Activated CD4-positive, alpha-beta T cell treated with anti-CD3 and anti-CD28 coated beads, Interleukin-2, amount 50 U/mL, for 24 hours (primary cell): ENCODE measurements at regions not wholly inside any gene's neighbourhood (a gene's known extent, or its start where the extent isn't known, plus 50 kb on each side); places are given as distances from the start of the nearest gene placed in this dataset.

Experiments
- DNase-seq, 2 donors: peaks; one replicate each; pipeline ENCODE4 v3.0.0-alpha.2; 2020; ENCODE audit warnings: low read depth in 1 of 2, low spot score in 1 of 2

DNA sequence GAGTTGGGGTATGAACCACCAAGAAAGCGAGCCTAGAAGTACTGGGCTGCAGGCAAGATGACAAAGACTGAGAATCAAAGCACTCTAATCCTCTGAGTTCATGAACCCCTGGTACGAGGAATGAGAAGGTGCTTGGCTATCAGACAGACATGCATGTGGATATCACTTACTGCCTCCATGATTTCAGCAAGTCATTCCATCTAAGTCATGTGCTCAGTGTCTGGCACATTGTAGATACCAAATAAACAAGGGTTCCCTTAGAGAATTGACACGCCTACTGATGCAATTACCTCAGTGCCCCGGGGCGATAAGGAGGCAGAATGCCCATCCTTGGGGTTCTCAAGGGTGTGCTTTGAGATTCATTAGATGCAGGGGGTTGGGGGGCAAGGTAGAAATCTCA lies 125.6 kb upstream of the PKDCC start:
- no peak for DNase-seq

DNA sequence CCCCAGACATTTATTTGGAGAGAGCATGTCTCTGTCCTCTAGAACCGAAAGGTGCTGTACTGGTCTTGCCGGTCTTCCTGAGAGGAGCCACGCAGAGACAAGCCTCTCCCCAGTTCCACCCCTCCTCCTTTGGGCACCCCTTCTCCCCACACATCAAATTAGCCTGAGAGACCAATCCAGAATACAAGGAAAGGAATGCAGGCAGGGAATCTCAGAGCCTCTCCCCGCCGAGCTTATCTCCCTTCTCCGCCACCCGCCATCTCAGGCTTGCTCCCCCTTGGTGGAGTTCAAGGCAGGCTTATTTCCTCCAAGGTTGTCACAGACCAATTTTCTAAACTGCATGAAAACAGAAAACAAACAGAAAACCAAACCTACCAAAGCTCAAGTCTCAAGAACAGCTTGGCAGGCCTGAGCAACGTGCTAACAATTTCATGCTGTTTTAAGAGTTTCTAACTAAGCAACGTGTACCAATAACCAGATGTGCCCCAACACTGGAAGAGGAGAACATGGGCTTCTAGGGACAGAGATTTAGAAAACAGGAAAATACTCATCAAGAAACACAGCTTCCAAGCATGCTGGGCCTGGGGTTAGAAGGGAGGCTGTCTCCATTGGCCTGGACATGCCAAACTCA lies 124.5 kb upstream of the PKDCC start:
- no peak for DNase-seq

DNA sequence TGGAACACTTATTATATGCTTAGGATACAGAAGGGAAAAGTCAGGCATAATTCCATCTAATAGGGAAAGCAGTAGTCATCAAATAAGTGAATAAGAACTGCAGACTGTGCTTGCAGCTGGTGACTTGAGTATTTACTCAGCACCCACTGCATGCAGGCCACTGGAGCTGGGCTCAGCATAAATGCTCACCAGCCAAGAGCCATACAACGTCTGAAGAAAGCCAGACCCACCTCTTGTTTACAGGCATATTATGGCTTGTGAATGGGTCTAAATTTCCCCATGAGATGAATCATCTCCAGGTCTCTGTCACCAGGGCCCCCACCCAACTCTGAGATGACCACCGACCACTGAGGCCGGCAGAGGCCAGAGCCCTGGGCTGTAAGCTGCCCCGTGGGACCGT lies 123.8 kb upstream of the PKDCC start:
- DNase-seq = no peak

DNA sequence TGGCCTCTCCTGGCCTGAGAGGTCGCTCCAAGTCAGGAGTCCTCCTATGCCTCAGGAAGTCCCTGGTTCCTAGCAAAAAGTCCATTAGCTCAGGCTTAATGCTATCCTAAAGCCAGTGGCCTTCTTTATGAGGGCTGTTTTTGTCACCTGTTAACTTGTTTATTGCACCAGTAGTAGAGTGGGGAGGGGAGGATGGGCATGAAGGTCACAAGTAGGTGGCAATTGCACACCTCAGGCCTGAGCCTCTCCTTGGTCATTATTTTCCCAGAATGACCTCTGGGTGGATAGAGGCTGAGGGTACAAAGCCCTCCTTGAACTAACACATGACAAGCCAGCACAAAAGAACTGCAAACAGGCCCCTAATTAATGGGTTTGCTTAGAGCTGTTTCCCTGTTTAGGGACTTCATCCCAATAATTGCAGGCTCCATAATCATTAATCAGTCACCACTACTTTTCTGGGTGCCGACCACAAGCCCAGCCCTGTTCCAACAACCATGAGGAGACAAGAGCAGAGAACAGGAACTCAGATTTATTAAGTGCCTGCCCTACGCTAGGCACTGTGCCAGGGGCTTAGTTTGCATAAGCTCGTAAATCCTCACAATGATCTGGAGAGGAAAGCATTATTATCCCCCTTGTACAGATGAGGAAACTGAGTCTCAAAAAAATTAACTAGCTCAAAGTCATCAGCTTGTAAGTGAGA lies 123.0 kb upstream of the PKDCC start:
- DNase-seq = no peak

DNA sequence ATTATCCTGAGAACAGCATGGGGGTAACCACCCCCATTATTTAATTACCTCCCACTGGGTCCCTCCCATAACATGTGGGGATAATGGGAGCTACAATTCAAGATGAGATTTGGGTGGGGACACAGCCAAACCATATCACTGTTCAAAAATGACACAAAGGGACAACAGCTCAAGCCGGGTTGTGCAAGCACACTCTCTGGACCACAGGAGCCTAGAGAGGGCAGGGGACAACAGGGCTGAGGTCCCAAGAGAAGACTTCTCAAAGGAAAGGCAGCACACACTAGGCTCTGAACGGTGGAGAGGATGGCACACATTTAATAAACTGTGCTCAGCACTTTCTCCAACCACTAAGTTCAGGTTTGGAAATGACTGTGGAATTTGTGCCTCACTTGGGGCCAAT lies 122.1 kb upstream of the PKDCC start:
- no peak for DNase-seq

DNA sequence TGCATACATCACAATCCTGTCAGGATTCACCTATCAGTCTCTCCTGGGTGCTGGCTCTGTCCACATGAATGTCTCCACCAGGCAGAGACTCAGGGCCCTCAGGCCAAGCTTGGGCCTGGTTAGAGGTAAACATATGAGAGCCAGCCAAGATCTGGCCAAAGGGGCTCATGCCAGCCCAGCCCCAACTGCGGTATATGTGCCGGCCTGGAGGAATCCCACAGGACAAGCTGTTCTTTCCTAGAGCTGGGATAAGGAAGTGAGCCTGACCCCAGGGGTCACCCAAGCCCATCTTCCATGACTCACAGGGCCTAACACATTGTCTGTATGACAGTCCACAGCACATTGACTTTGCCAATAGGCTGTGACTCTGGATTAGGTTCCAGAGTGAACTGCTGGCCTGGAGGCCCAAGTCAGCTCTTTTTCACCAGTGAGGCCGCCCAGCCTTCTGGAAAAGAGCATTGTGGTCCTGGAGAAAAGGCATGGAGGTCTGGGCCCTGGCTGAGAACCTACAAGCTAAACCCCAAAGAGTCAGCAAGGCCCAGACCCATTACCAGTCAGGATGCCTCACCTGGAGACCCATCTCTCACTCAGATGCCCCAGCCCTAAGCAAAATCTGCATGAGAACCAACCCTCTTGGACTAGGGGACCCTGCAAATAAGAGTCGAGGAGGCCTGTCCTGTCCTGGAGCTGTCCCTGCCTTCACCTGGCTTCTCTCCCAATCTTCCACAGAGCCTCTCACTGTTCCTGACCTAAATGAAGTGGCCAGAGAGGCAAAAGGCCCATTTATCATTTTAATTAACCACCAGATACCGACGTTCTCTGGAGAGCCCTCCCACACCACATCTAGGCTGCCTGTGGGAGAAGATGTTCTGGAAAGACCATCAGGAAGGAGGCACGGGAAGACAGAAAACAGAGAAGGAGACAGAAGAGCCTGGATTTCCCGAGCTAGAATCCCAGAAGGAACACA lies 120.9 kb upstream of the PKDCC start:
- no peak for DNase-seq

DNA sequence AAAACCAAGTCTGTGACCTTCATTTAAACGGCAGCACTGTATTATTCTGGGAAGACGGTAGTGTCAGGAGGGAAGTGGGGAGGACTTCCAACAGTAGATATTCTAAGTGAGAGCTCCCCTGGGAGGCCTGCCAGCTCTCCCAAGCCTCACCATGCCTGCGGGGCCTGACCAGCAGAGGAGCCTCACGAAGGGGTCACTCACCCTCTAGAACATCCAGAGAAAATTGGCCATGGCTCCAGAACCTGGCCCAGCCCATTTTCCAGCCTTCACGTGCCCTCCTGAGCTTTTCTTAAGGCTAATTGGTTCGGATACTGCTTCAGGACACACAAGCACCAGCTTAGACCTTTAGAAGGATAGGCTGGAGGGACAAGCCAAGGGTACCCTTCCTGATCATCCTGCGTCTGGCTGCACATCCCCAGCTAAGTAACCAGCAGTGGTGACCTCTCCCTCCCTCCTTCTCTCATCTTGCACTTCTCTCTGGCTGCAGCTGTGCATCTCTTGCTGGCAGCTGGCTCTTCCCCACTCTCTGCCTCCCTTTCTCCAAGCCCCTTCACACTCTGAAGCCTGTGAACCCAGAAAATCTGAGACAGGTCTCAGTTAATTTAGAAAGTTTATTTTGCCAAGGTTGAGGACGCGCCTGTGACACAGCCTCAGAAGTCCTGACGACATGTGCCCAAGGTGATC lies 120.1 kb upstream of the PKDCC start:
- DNase-seq = no peak

DNA sequence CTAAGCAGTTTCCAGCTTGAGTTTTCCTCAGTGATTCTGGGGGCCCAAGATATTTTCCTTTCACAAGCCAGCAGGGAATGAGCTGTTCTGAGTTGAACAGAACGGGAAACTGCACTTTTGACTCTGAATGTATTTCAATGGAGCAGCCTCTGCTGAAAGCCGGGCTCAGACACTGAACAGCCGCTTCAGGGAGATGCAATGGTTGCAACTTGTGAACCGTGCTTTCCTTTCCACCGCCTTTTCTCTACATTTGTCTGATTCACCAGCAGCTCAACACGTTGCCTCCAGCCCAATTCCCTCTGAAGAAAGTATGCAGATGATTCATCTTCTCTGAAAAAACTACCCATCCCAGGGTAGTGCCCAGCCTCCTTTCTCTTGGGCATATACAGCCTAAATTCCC lies 119.3 kb upstream of the PKDCC start:
- no peak for DNase-seq

DNA sequence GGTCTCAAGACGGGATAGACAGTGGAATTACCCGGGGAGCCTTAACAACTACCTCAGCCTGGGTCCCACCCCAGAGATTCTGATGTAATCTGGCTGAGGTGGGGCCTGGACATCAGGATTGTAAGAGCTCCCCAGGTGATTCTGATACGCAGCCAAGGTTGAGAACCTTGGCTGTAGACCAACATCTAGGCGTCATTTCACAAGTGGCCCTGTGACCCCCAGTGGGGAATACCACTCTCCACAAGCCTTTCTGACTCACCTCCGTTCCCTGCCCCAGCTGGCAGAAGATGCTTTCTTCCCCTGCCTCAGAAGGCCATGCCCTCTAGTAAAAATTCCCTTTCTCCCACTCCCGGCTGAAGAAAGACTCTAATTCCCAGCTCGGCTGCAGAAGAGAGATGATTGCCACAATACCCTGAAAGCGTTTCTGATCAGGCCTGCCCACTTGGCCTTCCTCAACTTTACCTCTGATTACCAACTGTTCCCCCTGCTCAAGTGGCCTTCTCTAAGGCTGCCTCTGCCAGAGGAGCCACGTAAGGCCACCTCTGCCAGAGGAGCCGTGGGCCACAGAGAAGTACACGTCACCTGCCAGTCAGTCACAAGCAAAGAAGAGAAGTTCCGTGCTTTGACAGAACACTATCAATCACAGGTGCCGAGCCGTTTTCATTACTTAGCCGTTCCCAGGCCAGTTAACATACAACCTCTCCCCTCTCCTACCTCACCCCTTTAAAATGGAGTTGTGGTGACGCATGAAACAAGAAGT lies 116.8 kb upstream of the PKDCC start:
- DNase-seq = no peak

DNA sequence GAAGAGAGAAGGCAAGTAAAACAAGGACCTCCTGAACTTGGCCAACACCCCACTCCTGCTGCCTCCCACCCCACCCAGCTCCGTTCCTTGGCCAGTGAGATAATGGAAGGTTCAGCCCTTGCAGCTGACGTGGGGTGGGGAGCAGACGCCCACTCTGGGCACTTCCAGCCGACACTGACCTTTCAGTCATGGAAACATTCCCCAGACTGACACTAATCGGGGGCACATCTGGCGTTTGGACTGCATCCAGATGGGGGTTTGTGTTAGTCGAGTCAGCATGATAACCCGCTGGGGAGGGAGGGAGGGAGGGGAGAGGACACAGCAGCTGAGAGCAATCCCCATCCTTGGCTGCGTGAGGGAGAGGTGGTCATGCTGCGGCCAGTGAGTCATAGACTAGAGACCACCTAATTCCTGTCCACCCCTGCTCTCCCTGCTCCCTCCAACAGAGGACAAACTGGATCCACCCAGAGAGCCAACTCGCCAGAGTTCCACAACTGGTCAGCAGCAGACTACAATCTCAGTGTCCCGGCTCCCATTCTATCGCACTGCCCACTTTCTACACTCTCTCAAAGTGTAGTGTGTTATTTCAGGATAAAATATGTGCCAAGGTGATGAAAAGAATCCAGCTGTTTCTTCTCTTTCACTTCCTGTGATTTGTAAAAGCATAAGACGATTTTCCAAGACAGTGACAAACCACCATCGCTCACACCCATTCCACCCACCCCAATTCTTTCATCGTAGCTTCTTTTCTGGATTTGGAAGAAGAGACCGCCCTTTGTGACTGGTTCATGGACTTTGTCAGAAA lies 115.4 kb upstream of the PKDCC start:
- DNase-seq = no peak

DNA sequence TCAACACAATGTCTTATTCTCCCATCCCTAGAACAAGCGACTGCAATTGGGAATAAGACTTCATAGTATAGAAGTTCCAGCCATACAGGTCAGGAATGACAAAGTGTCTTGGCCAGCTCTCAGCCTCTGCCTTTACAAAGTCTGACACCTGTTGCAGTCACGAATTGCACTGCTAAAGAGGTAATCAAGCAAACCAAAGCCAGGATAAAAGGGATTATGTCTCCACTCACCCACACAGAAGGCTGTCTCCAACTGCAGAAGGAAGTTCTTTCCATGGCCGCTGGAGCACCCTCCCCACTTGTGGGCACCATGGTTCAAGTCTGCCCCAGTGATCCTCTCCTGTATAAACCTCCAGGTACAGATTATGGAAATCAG lies 114.8 kb upstream of the PKDCC start:
- no peak for DNase-seq

DNA sequence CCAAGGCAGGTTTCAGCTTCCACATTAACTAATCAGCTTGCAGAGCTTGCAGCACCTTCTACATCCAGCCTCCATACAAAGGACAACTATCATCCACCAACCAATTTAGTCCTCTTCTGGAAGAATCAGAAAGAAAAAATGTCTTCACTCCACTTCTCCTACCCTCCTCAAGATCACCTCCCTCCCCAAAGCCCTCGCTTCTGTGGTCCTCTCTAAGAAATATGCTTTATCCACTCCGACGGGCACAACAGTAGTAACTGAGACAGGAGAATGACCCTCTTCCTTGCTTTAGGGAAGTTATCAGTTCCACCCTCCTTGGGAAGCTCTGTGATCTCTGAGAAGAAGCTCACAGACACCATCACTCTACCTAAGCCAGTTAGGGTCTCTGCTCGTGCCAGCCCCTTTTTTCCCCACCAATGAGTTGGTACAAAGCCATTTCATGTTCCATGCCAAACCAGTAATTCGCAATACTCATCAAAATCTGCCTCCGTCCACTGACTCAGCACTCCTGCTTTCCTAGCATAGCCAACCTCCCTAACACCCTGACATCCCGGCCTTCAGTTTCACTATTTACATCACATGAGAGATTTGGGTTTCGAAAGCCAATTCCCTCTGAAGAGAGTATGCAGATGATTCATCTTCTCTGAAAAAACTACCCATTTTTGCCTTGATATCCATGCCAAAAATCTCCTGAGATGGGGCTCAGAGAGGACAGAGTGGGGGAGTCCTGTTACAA lies 114.1 kb upstream of the PKDCC start:
- no peak for DNase-seq

DNA sequence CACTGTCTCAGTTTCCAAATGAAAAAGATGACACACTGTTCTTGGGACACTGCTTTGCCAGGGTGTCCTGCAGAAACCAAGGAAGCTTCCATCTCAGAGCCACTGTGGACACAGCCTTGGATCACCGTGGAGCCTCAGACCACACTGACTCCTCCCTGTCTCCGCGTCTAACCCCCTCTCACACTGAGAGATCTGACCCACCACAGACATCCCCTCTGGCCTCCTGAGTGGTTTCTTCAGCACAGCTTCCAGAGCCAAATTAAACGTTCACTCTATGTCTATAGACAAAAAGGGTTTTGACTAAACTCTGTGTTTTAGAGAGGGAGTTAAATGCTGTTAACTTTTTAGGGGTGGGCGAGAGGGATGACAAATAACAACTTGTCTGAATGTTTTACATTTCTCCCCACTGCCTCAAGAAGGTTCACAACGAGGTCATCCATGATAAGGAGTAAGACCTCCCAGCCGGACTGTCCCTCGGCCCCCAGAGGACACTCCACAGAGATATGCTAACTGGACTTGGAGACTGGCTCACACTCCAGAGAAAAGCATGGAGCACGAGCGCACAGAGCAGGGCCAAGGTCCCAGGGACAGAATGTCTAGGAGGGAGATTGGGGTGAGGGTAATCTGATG lies 113.4 kb upstream of the PKDCC start:
- DNase-seq = no peak

DNA sequence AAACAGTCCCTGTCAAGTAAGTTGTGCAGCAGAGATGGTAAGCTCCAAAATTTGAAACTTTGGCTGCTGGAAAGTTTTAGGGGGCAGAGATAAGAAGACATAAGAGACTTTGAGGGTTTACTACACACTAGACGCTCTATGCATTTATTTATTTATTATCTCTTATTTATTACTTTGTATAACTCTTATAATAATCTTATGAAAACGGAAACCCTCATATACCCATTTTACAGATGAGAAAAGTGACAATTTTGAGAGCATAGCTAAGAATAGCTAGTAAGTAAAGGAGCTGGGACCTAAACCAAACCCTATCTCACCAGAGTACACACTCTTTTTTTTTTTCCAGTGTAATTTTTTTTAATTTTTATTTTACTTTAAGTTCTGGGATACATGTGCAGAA lies 112.8 kb upstream of the PKDCC start:
- DNase-seq = no peak

DNA sequence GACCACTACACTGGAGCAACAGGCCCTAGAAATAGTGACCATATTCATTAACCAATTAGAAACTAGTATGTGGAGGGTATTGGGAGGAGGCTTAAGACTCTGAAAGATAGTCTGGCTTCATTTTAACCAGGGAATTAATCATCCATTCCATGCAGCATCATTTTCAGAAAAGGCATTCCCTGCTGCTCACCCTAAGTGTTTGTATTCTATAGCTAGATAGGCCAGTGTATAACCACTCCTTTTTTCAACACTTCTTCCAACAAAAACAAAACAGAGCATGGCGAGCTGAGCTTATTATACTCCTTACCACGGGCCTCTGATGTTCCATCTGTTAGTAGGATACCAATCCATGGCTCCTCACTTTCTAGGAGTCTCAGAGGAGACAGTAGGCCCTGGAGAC lies 112.0 kb upstream of the PKDCC start:
- no peak for DNase-seq

DNA sequence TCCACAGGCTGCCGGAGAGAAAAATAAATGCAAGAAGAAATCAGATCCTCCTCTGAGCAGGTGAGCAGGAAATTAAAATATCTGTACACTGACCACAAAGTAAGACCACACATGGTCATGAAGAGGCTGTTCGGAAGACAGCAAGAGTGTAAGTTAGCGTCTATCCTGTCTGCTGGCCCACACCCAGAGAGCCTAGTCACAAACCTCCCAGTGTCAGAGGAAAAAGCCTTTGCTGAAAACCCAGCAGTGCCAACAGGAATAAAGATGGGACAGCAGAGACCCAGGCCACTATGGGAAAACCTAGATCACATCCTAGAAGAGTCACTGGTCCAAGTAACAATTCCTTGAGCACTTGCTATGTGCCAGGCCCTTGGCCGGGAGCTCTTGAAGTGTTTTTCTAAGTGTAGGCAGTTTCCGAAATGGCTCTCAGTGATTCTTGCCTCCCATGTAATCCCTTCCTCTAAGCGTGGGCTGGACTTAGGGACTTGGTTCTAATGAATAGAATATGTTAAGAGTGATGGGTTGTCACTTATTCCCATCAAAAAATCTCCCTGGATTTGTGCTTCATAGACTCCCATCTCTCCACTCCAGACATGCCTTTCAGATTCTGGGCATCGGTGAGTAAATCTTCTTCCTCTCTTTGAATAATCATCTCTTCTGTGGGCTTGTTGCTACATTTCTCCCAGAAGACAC lies 110.9 kb upstream of the PKDCC start:
- DNase-seq = no peak

DNA sequence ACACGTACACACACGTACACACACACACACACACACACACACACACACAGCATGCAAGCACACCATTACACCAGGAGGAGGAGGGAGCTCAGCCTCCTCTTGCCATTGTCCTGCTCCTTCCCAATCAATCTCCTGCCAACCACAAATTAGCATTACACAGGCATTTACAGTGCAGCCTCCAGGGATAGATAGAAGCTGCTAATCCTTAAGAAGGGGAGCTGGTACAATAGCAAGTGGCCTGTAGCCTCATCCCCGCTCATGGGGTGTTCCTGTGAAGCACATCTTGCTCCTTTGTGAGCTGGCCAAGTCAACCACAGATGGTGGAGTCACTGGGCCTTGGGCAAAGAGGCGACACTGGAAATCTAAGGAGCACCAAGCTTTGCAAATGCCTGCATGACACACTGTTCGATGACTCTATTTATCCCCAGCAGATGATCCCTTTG lies 110.3 kb upstream of the PKDCC start:
- no peak for DNase-seq
